NCI-H526 (cell line): ENCODE measurements at regions not wholly inside any gene's neighbourhood (a gene's known extent, or its start where the extent isn't known, plus 50 kb on each side); places are given as distances from the start of the nearest gene placed in this dataset.
"Not testable (repeated sequence)": the region's sequence is repeated elsewhere in the genome, so short reads cannot be mapped to it uniquely, and the experiment has no call there.

ENCODE experiments used
- DNase-seq, 2 experiments: peaks; one replicate each; lab custom pipeline; 2025; lab: John Stamatoyannopoulos, UW

- DNase-seq = no peak
Measured at GRCh38 chr7:17046666-17047065, 164.9 kb upstream of the AGR3 start.

GRCh38 chr7:17053164-17053563 lies 171.4 kb upstream of the AGR3 start:
- DNase-seq = not testable (repeated sequence)

GRCh38 chr7:17054206-17054605 lies 172.4 kb upstream of the AGR3 start:
- DNase-seq = no peak

GRCh38 chr7:17054836-17055235 lies 173.1 kb upstream of the AGR3 start:
- no peak for DNase-seq

- DNase-seq = no peak
Measured at GRCh38 chr7:17055596-17055995, 173.8 kb upstream of the AGR3 start.

GRCh38 chr7:17056491-17057142 lies 174.8 kb upstream of the AGR3 start:
- DNase-seq = no peak

- DNase-seq = no peak
Measured at GRCh38 chr7:17057143-17057509, 175.3 kb upstream of the AGR3 start.

GRCh38 chr7:17058568-17058967 lies 176.8 kb upstream of the AGR3 start:
- no peak for DNase-seq

GRCh38 chr7:17060051-17060450 lies 178.3 kb upstream of the AGR3 start:
- no peak for DNase-seq

GRCh38 chr7:17061443-17061842 lies 179.7 kb upstream of the AGR3 start:
- DNase-seq = no peak

- DNase-seq = no peak
Measured at GRCh38 chr7:17062151-17063044, 180.6 kb upstream of the AGR3 start.

GRCh38 chr7:17063045-17063383 lies 181.2 kb upstream of the AGR3 start:
- peak in 1 of 2 experiments; percentile 10 for DNase-seq

- DNase-seq = no peak
Measured at GRCh38 chr7:17067691-17068090, 185.9 kb upstream of the AGR3 start.

- no peak for DNase-seq
Measured at GRCh38 chr7:17069146-17069545, 187.4 kb upstream of the AGR3 start.

- no peak for DNase-seq
Measured at GRCh38 chr7:17070231-17070708, 188.5 kb upstream of the AGR3 start.

- no peak for DNase-seq
Measured at GRCh38 chr7:17071866-17072265, 190.1 kb upstream of the AGR3 start.

GRCh38 chr7:17075601-17076255 lies 193.9 kb upstream of the AGR3 start:
- DNase-seq = no peak

- no peak for DNase-seq
Measured at GRCh38 chr7:17078298-17078697, 196.5 kb upstream of the AGR3 start.

GRCh38 chr7:17083392-17084165 lies 201.8 kb upstream of the AGR3 start:
- DNase-seq = no peak

- no peak for DNase-seq
Measured at GRCh38 chr7:17084166-17084475, 202.3 kb upstream of the AGR3 start.

- DNase-seq = no peak
Measured at GRCh38 chr7:17085186-17085585, 203.4 kb upstream of the AGR3 start.

- no peak for DNase-seq
Measured at GRCh38 chr7:17086403-17086802, 204.6 kb upstream of the AGR3 start.
